Thyroid gland (tissue), 4 donors: ENCODE measurements at regions not wholly inside any gene's neighbourhood (a gene's known extent, or its start where the extent isn't known, plus 50 kb on each side); places are given as distances from the start of the nearest gene placed in this dataset.

Experiments used
- CTCF ChIP-seq, 6 experiments: fragments of 200-600 bp in 3 of 6; fragments of 450-650 bp in 3 of 6; sonication (generic) in 3 of 6; IDR thresholded peaks; one replicate each; pipeline ENCODE4 v1.5.1; 2016 to 2019; ENCODE audit warnings: antibody characterized with exemption in 6 of 6, mild to moderate bottlenecking in 2 of 6, inconsistent platforms in 1 of 6, moderate library complexity in 1 of 6
- POLR2A ChIP-seq, 2 donors: fragments of 450-650 bp; IDR thresholded peaks; one replicate each; pipeline ENCODE4 v1.6.1; 2017; ENCODE audit warnings: antibody characterized with exemption in 2 of 2, mild to moderate bottlenecking in 2 of 2, moderate library complexity in 1 of 2

GRCh38 chr7:91567081-91568012, 303.1 kb downstream of the FZD1 start:
- no peak for TF ChIP-seq POLR2A (IDR thresholded peaks at IDR 0.05)
- no peak for TF ChIP-seq CTCF (IDR thresholded peaks at IDR 0.05)
